HUES6 (cell line): ENCODE measurements at regions not wholly inside any gene's neighbourhood (a gene's known extent, or its start where the extent isn't known, plus 50 kb on each side); places are given as distances from the start of the nearest gene placed in this dataset.

Experiments
- H3K27ac ChIP-seq: 2 replicates; pipeline ENCODE4 v1.7.0; 2013; ENCODE audit warnings: low read depth, mild to moderate bottlenecking, low read length, inconsistent platforms
- H3K27me3 ChIP-seq: 2 replicates; pipeline ENCODE4 v1.6.1; 2013; ENCODE audit warnings: low read length; ENCODE audit not compliant: control insufficient read depth, insufficient read depth
- H3K36me3 ChIP-seq: 2 replicates; pipeline ENCODE4 v1.6.1; 2013; ENCODE audit warnings: low read length; ENCODE audit not compliant: control insufficient read depth, insufficient read depth
- H3K4me1 ChIP-seq: 2 replicates; pipeline ENCODE4 v1.6.1; 2013; ENCODE audit warnings: low read length; ENCODE audit not compliant: control insufficient read depth, insufficient read depth
- H3K4me3 ChIP-seq: 2 replicates; pipeline ENCODE4 v1.5.1; 2013; ENCODE audit warnings: low read depth, low read length
- H3K9ac ChIP-seq: one replicate; pipeline ENCODE4 v1.6.1; 2013; ENCODE audit warnings: mild to moderate bottlenecking, low read length
- H3K9me3 ChIP-seq: 2 replicates; pipeline ENCODE4 v1.6.1; 2013; ENCODE audit warnings: low read depth, low read length; ENCODE audit not compliant: control insufficient read depth, insufficient read depth

GRCh38 chr4:177855507-177856197, 413.4 kb upstream of the AGA start:
- Histone ChIP-seq H3K36me3 (no peaks in the 10 kb centered on the region), H3K9me3 (no peaks in the 10 kb centered on the region), H3K4me1 (peaks cover 17% of the 10 kb centered on the region; the same call in 1 of the 2 replicates), H3K4me3 (no peak overlapping the region), H3K27me3 (no peaks in the 10 kb centered on the region), H3K27ac (peak overlapping the region; percentile 41; the same call in 1 of the 2 replicates), H3K9ac (no peak overlapping the region)

- Histone ChIP-seq H3K4me1 (peaks cover 15% of the 10 kb centered on the region; the same call in 1 of the 2 replicates), H3K27ac (no peak overlapping the region), H3K27me3 (no peaks in the 10 kb centered on the region), H3K9ac (no peak overlapping the region), H3K4me3 (no peak overlapping the region), H3K9me3 (no peaks in the 10 kb centered on the region), H3K36me3 (no peaks in the 10 kb centered on the region)
Observed at GRCh38 chr4:177860171-177860570, 417.9 kb upstream of the AGA start.

GRCh38 chr4:177861551-177862094, 419.4 kb upstream of the AGA start:
- Histone ChIP-seq H3K27ac (no peak overlapping the region), H3K9ac (no peak overlapping the region), H3K9me3 (no peaks in the 10 kb centered on the region), H3K27me3 (no peaks in the 10 kb centered on the region), H3K4me1 (peaks cover under 1% of the 10 kb centered on the region; the same call in 1 of the 2 replicates), H3K36me3 (no peaks in the 10 kb centered on the region), H3K4me3 (no peak overlapping the region)

- no peaks in the 10 kb centered on the region for H3K27me3 ChIP-seq
- H3K4me3 ChIP-seq = no peak overlapping the region
- H3K36me3 ChIP-seq = no peaks in the 10 kb centered on the region
- H3K4me1 ChIP-seq = no peaks in the 10 kb centered on the region
- H3K27ac ChIP-seq = no peak overlapping the region
- no peaks in the 10 kb centered on the region for H3K9me3 ChIP-seq
- no peak overlapping the region for H3K9ac ChIP-seq
Observed at GRCh38 chr4:177862541-177863176, 420.4 kb upstream of the AGA start.

- Histone ChIP-seq H3K36me3 (no peaks in the 10 kb centered on the region), H3K9me3 (no peaks in the 10 kb centered on the region), H3K27ac (no peak overlapping the region), H3K27me3 (no peaks in the 10 kb centered on the region), H3K4me3 (no peak overlapping the region), H3K9ac (no peak overlapping the region), H3K4me1 (no peaks in the 10 kb centered on the region)
Observed at GRCh38 chr4:177879851-177880250, 437.6 kb upstream of the AGA start.

- Histone ChIP-seq H3K9ac (no peak overlapping the region), H3K36me3 (no peaks in the 10 kb centered on the region), H3K4me1 (no peaks in the 10 kb centered on the region), H3K9me3 (no peaks in the 10 kb centered on the region), H3K4me3 (no peak overlapping the region), H3K27ac (no peak overlapping the region), H3K27me3 (no peaks in the 10 kb centered on the region)
Observed at GRCh38 chr4:177895136-177895535, 452.9 kb upstream of the AGA start.

GRCh38 chr4:177901786-177902185, 459.5 kb upstream of the AGA start:
- Histone ChIP-seq H3K27ac (no peak overlapping the region), H3K36me3 (no peaks in the 10 kb centered on the region), H3K4me1 (no peaks in the 10 kb centered on the region), H3K4me3 (no peak overlapping the region), H3K9ac (no peak overlapping the region), H3K27me3 (no peaks in the 10 kb centered on the region), H3K9me3 (0 out of 2 replicates have a peak, but pooled peaks cover 5% of the 10 kb centered on the region)

- H3K27ac ChIP-seq = no peak overlapping the region
- no peak overlapping the region for H3K4me3 ChIP-seq
- no peaks in the 10 kb centered on the region for H3K4me1 ChIP-seq
- no peaks in the 10 kb centered on the region for H3K27me3 ChIP-seq
- 0 out of 2 replicates have a peak, but pooled peaks cover 5% of the 10 kb centered on the region for H3K9me3 ChIP-seq
- H3K36me3 ChIP-seq = no peaks in the 10 kb centered on the region
- no peak overlapping the region for H3K9ac ChIP-seq
Observed at GRCh38 chr4:177902386-177902785, 460.1 kb upstream of the AGA start.

- H3K9ac ChIP-seq = peak overlapping the region; percentile 4
- no peak overlapping the region; the same call in 1 of the 2 replicates for H3K4me3 ChIP-seq
- no peaks in the 10 kb centered on the region for H3K27me3 ChIP-seq
- no peaks in the 10 kb centered on the region for H3K36me3 ChIP-seq
- H3K27ac ChIP-seq = no peak overlapping the region
- H3K9me3 ChIP-seq = 0 out of 2 replicates have a peak, but pooled peaks cover 7% of the 10 kb centered on the region
- peaks cover 7% of the 10 kb centered on the region; the same call in 1 of the 2 replicates for H3K4me1 ChIP-seq
Observed at GRCh38 chr4:177907736-177908424, 465.6 kb upstream of the AGA start.

- H3K4me1 ChIP-seq = no peaks in the 10 kb centered on the region
- H3K27me3 ChIP-seq = no peaks in the 10 kb centered on the region
- no peak overlapping the region for H3K9ac ChIP-seq
- no peak overlapping the region for H3K4me3 ChIP-seq
- H3K9me3 ChIP-seq = no peaks in the 10 kb centered on the region
- no peak overlapping the region for H3K27ac ChIP-seq
- H3K36me3 ChIP-seq = no peaks in the 10 kb centered on the region
Observed at GRCh38 chr4:177921715-177922114, 479.5 kb upstream of the AGA start.

- H3K4me1 ChIP-seq = no peaks in the 10 kb centered on the region
- no peak overlapping the region for H3K9ac ChIP-seq
- H3K27ac ChIP-seq = no peak overlapping the region
- no peaks in the 10 kb centered on the region for H3K36me3 ChIP-seq
- no peaks in the 10 kb centered on the region for H3K27me3 ChIP-seq
- H3K9me3 ChIP-seq = no peaks in the 10 kb centered on the region
- H3K4me3 ChIP-seq = no peak overlapping the region
Observed at GRCh38 chr4:177923888-177924287, 481.7 kb upstream of the AGA start.
